GM12892 (cell line): ENCODE measurements at regions not wholly inside any gene's neighbourhood (a gene's known extent, or its start where the extent isn't known, plus 50 kb on each side); places are given as distances from the start of the nearest gene placed in this dataset.

Experiments
- POLR2A ChIP-seq: IDR thresholded peaks from 2 replicates; pipeline ENCODE4 v1.6.1; 2011; ENCODE audit warnings: low read depth, low read length, control low read depth
- POLR2AphosphoS5 ChIP-seq: IDR thresholded peaks from 2 replicates; pipeline ENCODE4 v1.6.1; 2011; ENCODE audit warnings: low read depth, low read length, control low read depth

DNA sequence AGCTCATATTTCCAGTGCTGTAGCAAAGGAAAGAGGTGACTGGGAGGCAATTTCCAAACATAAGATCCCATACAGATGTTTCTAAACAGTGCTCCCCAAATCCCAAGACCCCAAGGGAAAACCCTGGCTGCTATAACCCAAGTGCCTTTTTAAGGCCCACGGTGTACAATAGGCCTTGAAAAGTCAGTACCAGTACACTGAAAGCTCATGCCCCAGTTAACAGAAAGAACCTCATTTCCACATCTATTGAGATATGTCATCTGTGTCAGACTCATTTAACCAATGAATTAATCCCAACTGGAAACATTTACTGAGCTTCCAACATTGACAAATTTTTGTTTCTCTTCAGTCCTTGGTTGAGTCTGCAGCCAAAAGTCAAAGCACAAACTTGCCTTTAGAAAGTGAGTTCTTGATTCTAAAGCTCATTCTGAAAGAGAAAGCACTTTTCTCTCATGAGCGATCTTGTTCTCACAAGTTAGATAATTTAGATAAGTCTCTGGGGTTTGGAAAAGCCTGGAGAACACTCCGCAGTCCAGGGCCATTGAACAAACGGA lies 239.8 kb upstream of the ARHGAP20 start:
- TF ChIP-seq POLR2AphosphoS5 (no peak), POLR2A (no peak)
